Testis (tissue), 2 donors: ENCODE measurements at regions not wholly inside any gene's neighbourhood (a gene's known extent, or its start where the extent isn't known, plus 50 kb on each side); places are given as distances from the start of the nearest gene placed in this dataset.

Experiments
- POLR2A ChIP-seq: fragments of 450-650 bp; IDR thresholded peaks from one replicate; pipeline ENCODE4 v1.6.1; 2017; ENCODE audit warnings: antibody characterized with exemption, mild to moderate bottlenecking, moderate library complexity
- TF ChIP-seq, protein P1 (sequence below), 3 experiments: fragments of 450-650 bp in 2 of 3; fragments of 200-600 bp in 1 of 3; sonication (generic) in 1 of 3; IDR thresholded peaks; one replicate each; pipeline ENCODE4 v1.5.1; 2016 to 2019; ENCODE audit warnings: antibody characterized with exemption in 3 of 3, mild to moderate bottlenecking in 2 of 3, moderate library complexity in 1 of 3

DNA sequence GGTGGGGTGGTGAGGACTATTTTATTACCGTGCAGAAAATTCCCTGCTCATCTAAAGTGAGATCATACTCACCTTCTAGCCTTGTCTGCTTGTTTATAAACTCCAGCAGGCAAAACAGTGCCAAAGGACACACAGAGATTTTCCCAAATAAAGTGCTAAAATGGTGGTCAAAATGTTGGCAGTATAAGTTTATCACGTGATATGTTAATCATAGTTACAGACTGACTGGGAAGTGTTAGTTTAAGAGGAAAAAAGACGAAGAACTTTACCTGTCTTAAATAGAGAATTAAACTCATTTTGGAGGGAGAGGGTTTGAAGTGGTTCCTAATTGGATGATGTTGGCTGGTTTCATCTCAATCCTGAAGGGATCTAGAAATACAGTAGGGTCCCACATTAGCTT is 691.7 kb upstream of the FANCL start:
- TF ChIP-seq, protein P1, sequence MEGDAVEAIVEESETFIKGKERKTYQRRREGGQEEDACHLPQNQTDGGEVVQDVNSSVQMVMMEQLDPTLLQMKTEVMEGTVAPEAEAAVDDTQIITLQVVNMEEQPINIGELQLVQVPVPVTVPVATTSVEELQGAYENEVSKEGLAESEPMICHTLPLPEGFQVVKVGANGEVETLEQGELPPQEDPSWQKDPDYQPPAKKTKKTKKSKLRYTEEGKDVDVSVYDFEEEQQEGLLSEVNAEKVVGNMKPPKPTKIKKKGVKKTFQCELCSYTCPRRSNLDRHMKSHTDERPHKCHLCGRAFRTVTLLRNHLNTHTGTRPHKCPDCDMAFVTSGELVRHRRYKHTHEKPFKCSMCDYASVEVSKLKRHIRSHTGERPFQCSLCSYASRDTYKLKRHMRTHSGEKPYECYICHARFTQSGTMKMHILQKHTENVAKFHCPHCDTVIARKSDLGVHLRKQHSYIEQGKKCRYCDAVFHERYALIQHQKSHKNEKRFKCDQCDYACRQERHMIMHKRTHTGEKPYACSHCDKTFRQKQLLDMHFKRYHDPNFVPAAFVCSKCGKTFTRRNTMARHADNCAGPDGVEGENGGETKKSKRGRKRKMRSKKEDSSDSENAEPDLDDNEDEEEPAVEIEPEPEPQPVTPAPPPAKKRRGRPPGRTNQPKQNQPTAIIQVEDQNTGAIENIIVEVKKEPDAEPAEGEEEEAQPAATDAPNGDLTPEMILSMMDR (IDR thresholded peaks at IDR 0.05): no peak
- TF ChIP-seq POLR2A: no peak
